Left ventricle myocardium inferior (tissue), 1 donor: ENCODE measurements at regions not wholly inside any gene's neighbourhood (a gene's known extent, or its start where the extent isn't known, plus 50 kb on each side); places are given as distances from the start of the nearest gene placed in this dataset.
"Not testable (repeated sequence)": the region's sequence is repeated elsewhere in the genome, so short reads cannot be mapped to it uniquely, and the experiment has no call there.

ENCODE experiments used
- DNase-seq: peaks from one replicate; pipeline ENCODE4 v3.0.0-alpha.2; 2020
- H3K27ac ChIP-seq: fragments of 200-600 bp; replicated peaks from 2 replicates; pipeline ENCODE4 v1.8.0; 2021
- H3K27me3 ChIP-seq: fragments of 200-600 bp; 2 replicates; pipeline ENCODE4 v1.8.0; 2021; ENCODE audit warnings: low read depth
- H3K36me3 ChIP-seq: fragments of 200-600 bp; 2 replicates; pipeline ENCODE4 v1.8.0; 2021
- H3K4me1 ChIP-seq: fragments of 200-600 bp; 2 replicates; pipeline ENCODE4 v1.8.0; 2021
- H3K4me3 ChIP-seq: fragments of 200-600 bp; 2 replicates; pipeline ENCODE4 v1.8.0; 2021; ENCODE audit warnings: mild to moderate bottlenecking, moderate library complexity
- H3K9me3 ChIP-seq: fragments of 200-600 bp; replicated peaks from 2 replicates; pipeline ENCODE4 v1.8.0; 2021
- intact Hi-C: fragments of 100-400 bp; cut with micrococcal nuclease; formaldehyde crosslinking; loops from one replicate; pipeline ENCODE4 v1.11.0; 2022
- TF ChIP-seq, protein P1 (sequence below): fragments of 200-600 bp; IDR thresholded peaks from 2 replicates; pipeline ENCODE4 v1.8.0; 2021; ENCODE audit warnings: antibody characterized with exemption, mild to moderate bottlenecking, borderline replicate concordance
- donor health status: DM: no; HTN: yes; CAD: no; lungs with severe emphysema.

DNA sequence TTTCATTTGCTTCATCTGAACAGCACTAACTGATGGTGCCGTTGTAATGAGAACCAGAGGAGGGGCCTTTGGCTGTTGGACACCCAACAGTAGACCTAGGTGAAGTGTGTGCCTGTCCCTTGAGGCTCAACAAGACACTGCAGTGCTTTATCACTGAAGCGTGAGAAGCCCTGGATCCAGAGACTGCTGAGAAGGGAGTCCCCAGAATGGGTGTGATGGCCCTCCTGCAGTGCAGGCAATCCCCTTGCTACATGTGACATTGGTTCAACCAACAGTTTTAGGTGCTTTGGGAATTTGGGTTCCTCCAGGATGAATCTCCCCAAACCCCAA is 125.6 kb downstream of the BRD1 start:
- Histone ChIP-seq H3K36me3 (no peaks in the 10 kb centered on the region), H3K27ac (no peak overlapping the region), H3K4me1 (no peaks in the 10 kb centered on the region), H3K9me3 (peaks cover 33% of the 10 kb centered on the region), H3K4me3 (no peak overlapping the region), H3K27me3 (peaks cover 57% of the 10 kb centered on the region)
- DNase-seq, result no peak
- TF ChIP-seq, protein P1, sequence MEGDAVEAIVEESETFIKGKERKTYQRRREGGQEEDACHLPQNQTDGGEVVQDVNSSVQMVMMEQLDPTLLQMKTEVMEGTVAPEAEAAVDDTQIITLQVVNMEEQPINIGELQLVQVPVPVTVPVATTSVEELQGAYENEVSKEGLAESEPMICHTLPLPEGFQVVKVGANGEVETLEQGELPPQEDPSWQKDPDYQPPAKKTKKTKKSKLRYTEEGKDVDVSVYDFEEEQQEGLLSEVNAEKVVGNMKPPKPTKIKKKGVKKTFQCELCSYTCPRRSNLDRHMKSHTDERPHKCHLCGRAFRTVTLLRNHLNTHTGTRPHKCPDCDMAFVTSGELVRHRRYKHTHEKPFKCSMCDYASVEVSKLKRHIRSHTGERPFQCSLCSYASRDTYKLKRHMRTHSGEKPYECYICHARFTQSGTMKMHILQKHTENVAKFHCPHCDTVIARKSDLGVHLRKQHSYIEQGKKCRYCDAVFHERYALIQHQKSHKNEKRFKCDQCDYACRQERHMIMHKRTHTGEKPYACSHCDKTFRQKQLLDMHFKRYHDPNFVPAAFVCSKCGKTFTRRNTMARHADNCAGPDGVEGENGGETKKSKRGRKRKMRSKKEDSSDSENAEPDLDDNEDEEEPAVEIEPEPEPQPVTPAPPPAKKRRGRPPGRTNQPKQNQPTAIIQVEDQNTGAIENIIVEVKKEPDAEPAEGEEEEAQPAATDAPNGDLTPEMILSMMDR, result no peak
- intact Hi-C loops, result no loop called here

DNA sequence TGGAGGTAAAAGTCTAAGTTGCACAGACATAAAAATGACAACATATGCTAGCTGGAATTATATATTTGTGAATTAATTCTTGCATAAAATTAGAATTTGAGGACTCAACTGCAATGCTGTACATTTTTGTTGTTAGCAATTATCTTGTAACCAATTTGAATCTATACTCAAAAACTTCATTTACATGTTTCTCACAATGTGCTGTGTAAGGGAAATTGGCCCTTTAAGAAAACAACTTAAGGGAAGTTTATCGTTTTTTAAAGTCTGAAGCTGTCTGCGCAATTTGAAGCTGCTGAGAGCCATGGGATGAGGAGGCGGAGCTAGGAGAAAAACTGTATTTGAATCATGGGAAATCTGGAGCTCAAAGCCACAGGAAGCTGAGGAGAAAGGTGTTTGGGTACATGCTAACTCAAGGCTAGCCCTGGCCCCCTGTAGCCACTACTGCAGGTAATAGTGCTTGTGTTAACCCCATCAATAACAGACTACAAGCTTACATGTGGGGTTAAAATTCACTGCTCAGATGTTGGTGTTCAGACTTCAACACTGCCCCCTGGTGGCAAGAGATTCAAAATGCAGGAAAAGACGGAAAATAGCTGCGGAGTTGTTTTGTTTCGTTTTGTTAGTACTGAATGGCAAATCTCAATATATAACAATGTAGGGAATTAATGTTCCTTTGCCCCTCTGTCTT is 126.1 kb downstream of the BRD1 start:
- intact Hi-C loops, result no loop called here
- no peak for DNase-seq
- Histone ChIP-seq H3K27ac (no peak overlapping the region), H3K9me3 (peaks cover 38% of the 10 kb centered on the region), H3K36me3 (no peaks in the 10 kb centered on the region), H3K27me3 (peaks cover 53% of the 10 kb centered on the region), H3K4me3 (no peak overlapping the region), H3K4me1 (no peaks in the 10 kb centered on the region)
- TF ChIP-seq, protein P1, result peak; percentile 39

DNA sequence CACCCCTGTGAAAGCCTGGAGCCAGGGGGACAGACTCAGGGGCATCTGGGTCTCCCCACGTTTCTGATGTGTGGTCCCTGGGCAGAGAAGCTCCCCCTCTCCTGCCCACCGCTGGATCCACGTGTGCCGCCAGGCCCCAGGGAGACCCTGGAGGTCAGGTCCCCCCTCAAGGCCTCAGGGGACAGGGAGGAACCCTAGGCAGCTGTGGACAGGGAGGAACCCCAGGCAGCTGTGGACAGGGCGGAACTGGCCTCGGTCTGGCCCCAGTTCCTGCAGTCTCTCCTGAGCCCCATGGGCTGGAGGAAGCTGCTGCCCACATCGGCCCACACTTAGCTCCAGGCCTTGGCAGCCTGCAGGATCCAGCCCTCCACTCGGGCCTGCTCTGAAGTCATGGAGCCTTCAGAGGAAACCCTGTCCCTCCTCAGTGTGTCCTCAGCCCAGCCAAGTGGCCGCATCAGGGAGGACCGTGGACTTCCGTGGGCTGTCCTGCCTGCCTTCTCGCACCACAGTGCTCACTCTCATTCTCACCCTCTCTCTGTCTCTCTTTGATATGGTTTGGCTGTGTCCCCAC is 127.7 kb downstream of the BRD1 start:
- no peak for DNase-seq
- H3K4me3 ChIP-seq, result no peak overlapping the region
- TF ChIP-seq, protein P1, result no peak
- peaks cover 44% of the 10 kb centered on the region for H3K9me3 ChIP-seq
- H3K4me1 ChIP-seq, result no peaks in the 10 kb centered on the region
- H3K27ac ChIP-seq, result no peak overlapping the region
- peaks cover 41% of the 10 kb centered on the region for H3K27me3 ChIP-seq
- intact Hi-C loops, result no loop called here
- no peaks in the 10 kb centered on the region for H3K36me3 ChIP-seq

DNA sequence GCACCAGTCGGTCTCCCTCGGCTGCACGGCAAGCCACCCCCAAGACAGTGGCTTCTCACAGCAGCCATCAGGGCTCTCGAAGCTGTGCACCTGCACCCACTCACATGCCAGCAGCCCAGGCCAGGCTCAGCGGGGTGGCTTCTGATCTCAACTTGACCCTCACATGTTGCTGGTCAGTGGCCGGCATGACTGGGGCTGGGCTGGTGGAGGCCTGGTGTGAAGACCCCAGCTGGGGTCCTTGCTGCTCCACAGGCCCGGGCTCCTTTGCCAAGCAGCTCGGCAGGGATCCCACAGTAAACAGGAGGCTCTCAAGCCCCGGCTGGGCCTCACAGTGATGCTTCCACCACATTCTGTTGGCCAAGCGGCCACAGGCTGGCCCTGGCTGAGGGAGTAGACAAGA is 128.2 kb downstream of the BRD1 start:
- H3K36me3 ChIP-seq, result no peaks in the 10 kb centered on the region
- no peak for DNase-seq
- TF ChIP-seq, protein P1, result no peak
- H3K27me3 ChIP-seq, result peaks cover 36% of the 10 kb centered on the region
- intact Hi-C loops, result no loop called here
- no peak overlapping the region for H3K27ac ChIP-seq
- no peaks in the 10 kb centered on the region for H3K4me1 ChIP-seq
- H3K4me3 ChIP-seq, result no peak overlapping the region
- H3K9me3 ChIP-seq, result peaks cover 44% of the 10 kb centered on the region

DNA sequence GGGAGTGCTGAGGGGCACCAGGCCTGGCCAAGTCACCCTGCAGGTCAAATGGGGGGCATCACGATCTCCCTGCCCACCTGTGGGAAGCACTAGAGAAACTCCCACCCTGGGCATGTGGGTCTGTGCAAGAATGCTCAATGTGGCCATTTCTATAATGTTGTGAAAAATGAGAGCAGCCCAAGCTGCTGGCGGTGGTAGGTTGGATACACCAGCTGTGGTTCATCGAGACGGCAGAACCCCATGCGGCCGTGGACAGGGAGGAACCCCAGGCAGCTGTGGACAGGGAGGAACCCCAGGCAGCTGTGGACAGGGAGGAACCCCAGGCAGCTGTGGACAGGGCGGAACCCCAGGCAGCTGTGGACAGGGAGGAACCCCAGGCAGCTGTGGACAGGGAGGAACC is 129.1 kb downstream of the BRD1 start:
- DNase-seq, H3K4me3 ChIP-seq, H3K4me1 ChIP-seq, H3K27ac ChIP-seq, intact Hi-C loops, H3K36me3 ChIP-seq: not testable (repeated sequence)
- Histone ChIP-seq H3K27me3 (peaks cover 27% of the 10 kb centered on the region), H3K9me3 (peaks cover 44% of the 10 kb centered on the region)

DNA sequence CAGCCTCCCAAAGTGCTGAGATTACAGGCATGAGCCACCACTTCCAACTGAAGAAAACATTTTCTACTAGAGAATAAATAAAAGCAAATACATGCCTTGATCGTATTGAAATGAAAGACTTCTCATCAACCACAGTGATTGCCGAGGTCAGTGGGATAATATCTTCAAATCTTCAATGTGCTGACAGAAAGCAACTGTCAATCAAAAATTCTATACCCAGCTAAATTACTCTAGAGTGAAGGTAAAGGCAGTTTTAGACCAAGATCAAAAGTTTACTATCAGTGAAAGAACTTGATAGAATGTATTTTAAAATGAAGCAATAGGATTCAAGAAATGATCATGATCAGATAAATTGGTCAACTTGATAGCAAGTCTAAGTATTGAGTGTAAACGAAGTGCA is 130.6 kb downstream of the BRD1 start:
- no peak overlapping the region for H3K27ac ChIP-seq
- H3K4me3 ChIP-seq, result no peak overlapping the region
- no peak for DNase-seq
- H3K4me1 ChIP-seq, result no peaks in the 10 kb centered on the region
- intact Hi-C loops, result no loop called here
- peaks cover 22% of the 10 kb centered on the region for H3K27me3 ChIP-seq
- H3K36me3 ChIP-seq, result no peaks in the 10 kb centered on the region
- H3K9me3 ChIP-seq, result peaks cover 38% of the 10 kb centered on the region
- TF ChIP-seq, protein P1, result no peak
